GM12878 (cell line): ENCODE measurements at regions not wholly inside any gene's neighbourhood (a gene's known extent, or its start where the extent isn't known, plus 50 kb on each side); places are given as distances from the start of the nearest gene placed in this dataset.

Source experiments
- ATAC-seq: fragments of 200-7000 bp; cut with Tn5 transposase; 3 replicates; pipeline ENCODE4 v1.9.1; 2020; ENCODE audit warnings: mild to moderate bottlenecking, moderate library complexity
- BruUV-seq: library from RNA; stranded (reverse); fragments of 400-500 nt; replicated peaks from 2 replicates; lab custom pipeline; 2021; lab: Mats Ljungman, UMichigan
- CTCF ChIA-PET: fragments of 300-600 bp; sonication (Branson Sonifier 250); formaldehyde crosslinking; extraction: SDS; loops from one replicate; lab custom pipeline; 2021; ENCODE audit warnings: inconsistent platforms; lab: Yijun Ruan, JAX
- POLR2A ChIA-PET: fragments of 350-600 bp; formaldehyde crosslinking; extraction: SDS; loops from one replicate; lab custom pipeline; 2021; ENCODE audit warnings: inconsistent platforms; lab: Charles Lee
- RAD21 ChIA-PET: fragments of 300-600 bp; sonication (Branson Sonifier 250); formaldehyde crosslinking; loops from one replicate; lab custom pipeline; 2023; ENCODE audit warnings: antibody characterized with exemption; ENCODE audit not compliant: unreplicated experiment; lab: Charles Lee
- SMC1A ChIA-PET: fragments of 300-600 bp; sonication (Branson Sonifier 250); formaldehyde crosslinking; loops from one replicate; lab custom pipeline; 2023; ENCODE audit not compliant: unreplicated experiment, uncharacterized antibody; lab: Charles Lee
- DNase-seq: peaks from one replicate; pipeline ENCODE4 v3.0.0-alpha.2; 2011; ENCODE audit warnings: low read depth, low spot score
- FAIRE-seq: peaks from 3 replicates; lab custom pipeline; 2011; peaks lifted over from hg19 to GRCh38; lab: Jason Lieb, UNC
- H2AFZ ChIP-seq: 2 replicates; pipeline ENCODE4 v1.6.0; 2011; ENCODE audit warnings: low read depth, low read length, control low read depth; ENCODE audit not compliant: control insufficient read depth
- H3K27ac ChIP-seq: 2 replicates; pipeline ENCODE4 v1.5.1; 2011; ENCODE audit warnings: control low read depth; ENCODE audit not compliant: control insufficient read depth, insufficient read depth
- H3K27me3 ChIP-seq, 2 experiments: replicated peaks in 1 of 2; 2 replicates each; pipeline versions ENCODE4 v1.6.0 to v1.6.1; 2011; ENCODE audit warnings: low read length in 1 of 2; ENCODE audit not compliant: control insufficient read depth in 2 of 2, insufficient read depth in 2 of 2
- H3K36me3 ChIP-seq, 2 experiments: 2 replicates each; pipeline ENCODE4 v1.5.1; 2011; ENCODE audit warnings: low read length in 1 of 2; ENCODE audit not compliant: control insufficient read depth in 2 of 2, insufficient read depth in 2 of 2
- H3K4me1 ChIP-seq: 2 replicates; pipeline ENCODE4 v1.6.1; 2011; ENCODE audit warnings: mild to moderate bottlenecking, low read length, moderate library complexity, mixed read lengths; ENCODE audit not compliant: control insufficient read depth, insufficient read depth
- H3K4me2 ChIP-seq: 2 replicates; pipeline ENCODE4 v1.6.0; 2011; ENCODE audit warnings: control low read depth; ENCODE audit not compliant: control insufficient read depth, insufficient read depth
- H3K4me3 ChIP-seq: fragments of 200-600 bp; sonication (generic); 2 replicates; pipeline ENCODE4 v1.5.1; 2016
- H3K79me2 ChIP-seq: 2 replicates; pipeline ENCODE4 v1.6.0; 2011; ENCODE audit warnings: low read length; ENCODE audit not compliant: control insufficient read depth, insufficient read depth
- H3K9ac ChIP-seq: 2 replicates; pipeline ENCODE4 v1.8.0; 2011; ENCODE audit warnings: low read length, control low read depth, mixed read lengths; ENCODE audit not compliant: control insufficient read depth, insufficient read depth
- H3K9me3 ChIP-seq: replicated peaks from 3 replicates; pipeline ENCODE4 v1.5.1; 2011; ENCODE audit warnings: mild to moderate bottlenecking, low read length; ENCODE audit not compliant: control insufficient read depth, insufficient read depth
- H4K20me1 ChIP-seq: 2 replicates; pipeline ENCODE4 v1.6.0; 2011; ENCODE audit not compliant: control insufficient read depth, insufficient read depth
- BHLHE40 ChIP-seq, 2 experiments: fragments of 450-650 bp in 1 of 2; IDR thresholded peaks; 2 replicates each; pipeline ENCODE4 v1.6.1; 2011 to 2017; ENCODE audit warnings: low read depth in 2 of 2, borderline replicate concordance in 1 of 2, improper control_type of control experiment in 1 of 2, low read length in 1 of 2, mild to moderate bottlenecking in 1 of 2
- CEBPB ChIP-seq, 2 experiments: fragments of 150-350 bp in 1 of 2; IDR thresholded peaks; 2 replicates each; pipeline ENCODE4 v1.6.1; 2012 to 2014; ENCODE audit warnings: low read depth in 2 of 2, low read length in 2 of 2, borderline replicate concordance in 1 of 2, inconsistent platforms in 1 of 2
- CTCF ChIP-seq, 3 experiments: IDR thresholded peaks in 2 of 3; conservative IDR thresholded peaks in 1 of 3; 2 replicates each; pipeline ENCODE4 v1.5.1; 2011; ENCODE audit warnings: low read depth in 3 of 3, low read length in 3 of 3, mild to moderate bottlenecking in 3 of 3, control low read depth in 2 of 3, moderate library complexity in 2 of 3, inconsistent platforms in 1 of 3, mixed read lengths in 1 of 3; ENCODE audit not compliant: control insufficient read depth in 2 of 3, insufficient read depth in 1 of 3; ENCODE audit errors: extremely low read depth in 1 of 3
- EED ChIP-seq: sonication (generic); IDR thresholded peaks from 2 replicates; pipeline ENCODE4 v1.6.1; 2016; ENCODE audit warnings: antibody characterized with exemption, low read depth
- FOXK2 ChIP-seq: fragments of 450-650 bp; IDR thresholded peaks from 2 replicates; pipeline ENCODE4 v1.6.1; 2017; ENCODE audit warnings: mild to moderate bottlenecking, moderate library complexity
- IKZF2 ChIP-seq, 2 experiments: fragments of 450-650 bp; IDR thresholded peaks; 2 replicates each; pipeline ENCODE4 v1.6.1; 2017; ENCODE audit warnings: mild to moderate bottlenecking in 2 of 2, moderate library complexity in 2 of 2
- MTA2 ChIP-seq: fragments of 450-650 bp; IDR thresholded peaks from 2 replicates; pipeline ENCODE4 v1.6.1; 2016; ENCODE audit warnings: low read depth, mild to moderate bottlenecking, moderate library complexity
- NFIC ChIP-seq: IDR thresholded peaks from 2 replicates; pipeline ENCODE4 v1.6.1; 2012; ENCODE audit warnings: low read depth, mild to moderate bottlenecking, inconsistent platforms, low read length, moderate library complexity
- PAX5 ChIP-seq: IDR thresholded peaks from 2 replicates; pipeline ENCODE4 v1.6.1; 2011; ENCODE audit warnings: low read depth, low read length, borderline replicate concordance
- RELA ChIP-seq: fragments of 450-650 bp; IDR thresholded peaks from 2 replicates; pipeline ENCODE4 v1.8.0; 2014; ENCODE audit warnings: borderline replicate concordance; ENCODE audit not compliant: partially characterized antibody
- RELB ChIP-seq: fragments of 450-650 bp; IDR thresholded peaks from 2 replicates; pipeline ENCODE4 v1.6.1; 2017; ENCODE audit warnings: low read depth, mild to moderate bottlenecking, moderate library complexity
- RUNX3 ChIP-seq: IDR thresholded peaks from 2 replicates; pipeline ENCODE4 v1.6.1; 2012; ENCODE audit warnings: low read length, inconsistent platforms
- SPI1 ChIP-seq: IDR thresholded peaks from 2 replicates; pipeline ENCODE4 v1.6.1; 2011; ENCODE audit warnings: low read depth, mild to moderate bottlenecking, low read length, moderate library complexity, borderline replicate concordance; ENCODE audit not compliant: insufficient read depth
- TARDBP ChIP-seq: IDR thresholded peaks from 2 replicates; pipeline ENCODE4 v1.6.1; 2016; ENCODE audit warnings: borderline replicate concordance
- ZNF207 ChIP-seq: fragments of 450-650 bp; IDR thresholded peaks from 2 replicates; pipeline ENCODE4 v1.6.1; 2014; ENCODE audit warnings: antibody characterized with exemption, mild to moderate bottlenecking, borderline replicate concordance
- ZNF217 ChIP-seq: fragments of 450-650 bp; IDR thresholded peaks from 2 replicates; pipeline ENCODE4 v1.6.1; 2017; ENCODE audit warnings: antibody characterized with exemption, mild to moderate bottlenecking
- ZNF687 ChIP-seq: fragments of 450-650 bp; IDR thresholded peaks from 2 replicates; pipeline ENCODE4 v1.6.1; 2017; ENCODE audit warnings: mild to moderate bottlenecking, moderate library complexity
- WGBS: methylation state at CpG from one replicate; pipeline ENCODE4 v1.1.6; 2016; ENCODE audit warnings: low lambda C conversion rate; ENCODE audit not compliant: insufficient replicate concordance, insufficient coverage; ENCODE audit errors: missing lambda C conversion rate; 5-methylcytosine and 5-hydroxymethylcytosine counted together
- in situ Hi-C: fragments of 300-500 bp; cut with MboI; formaldehyde crosslinking; loops from 9 replicates; pipeline ENCODE4 v1.14.3; 2018; ENCODE audit warnings: mixed read lengths
- intact Hi-C: fragments of 100-400 bp; cut with micrococcal nuclease; formaldehyde crosslinking; loops from one replicate; pipeline ENCODE4 v1.14.2; 2022; ENCODE audit not compliant: unreplicated experiment

GRCh38 chr6:159098636-159099106, 53.9 kb upstream of the TAGAP start:
- Histone ChIP-seq H3K79me2 (no peaks in the 10 kb centered on the region), H3K4me1 (peaks cover 16% of the 10 kb centered on the region), H4K20me1 (no peaks in the 10 kb centered on the region), H3K4me2 (peak overlapping the region; percentile 21; the same call in 1 of the 2 replicates), H3K9ac (no peak overlapping the region), H3K36me3 (no peaks in the 10 kb centered on the region), H3K27ac (no peak overlapping the region), H2AFZ (peak overlapping the region; percentile 11), H3K4me3 (no peak overlapping the region), H3K9me3 (no peaks in the 10 kb centered on the region), H3K27me3 (no peaks in the 10 kb centered on the region)
- intact Hi-C loops (no loop called here), in situ Hi-C loops (no loop called here)
- ChIA-PET RAD21 (interaction anchor here (0.7 to 10.1 kb wide), 10 partner anchors 8 to 874 kb away, joined by 3 to 87 read pairs (median 3); partner anchors contain the start of gene TAGAP), CTCF (interaction anchor here (1.7 to 19.5 kb wide), 5 partner anchors 11 to 90 kb away, joined by 5 to 631 read pairs (median 8); partner anchors contain the start of gene TAGAP), POLR2A (interaction anchor here (1.0 to 2.7 kb wide), 3 partner anchors 9 to 54 kb away, joined by 3 to 17 read pairs (median 4); partner anchors contain the start of gene TAGAP), SMC1A (interaction anchor here (0.6 to 20.8 kb wide), 6 partner anchors 18 to 736 kb away, joined by 3 to 415 read pairs (median 6); partner anchors contain the start of gene TAGAP)
- 4% methylated on average over 14 of the region's 14 CpGs for WGBS
- FAIRE-seq (peak; percentile 56), ATAC-seq (peak; percentile 52), DNase-seq (no peak)
- BruUV-seq, result no TSS peak
- TF ChIP-seq ZNF217, result 0 out of 2 replicates have a peak, but pooled peaks have one; percentile 45
- no peak for TF ChIP-seq PAX5
- TF ChIP-seq TARDBP, result no peak
- TF ChIP-seq CTCF (IDR thresholded peaks at IDR 0.05 in 2 of 3, conservative IDR thresholded peaks at IDR 0.05 in 1 of 3; ENCODE audit: control insufficient read depth in 2 of 3, extremely low read depth in 1 of 3, insufficient read depth in 1 of 3, low read depth in 3 of 3, low read length in 3 of 3), result no peak
- TF ChIP-seq RELB, result peak; percentile 69
- TF ChIP-seq EED, result peak; percentile 80
- peak; percentile 39; the same call in 1 of the 2 replicates for TF ChIP-seq NFIC
- TF ChIP-seq MTA2, result peak; percentile 82
- TF ChIP-seq SPI1, result no peak
- peak in 1 of 2 experiments; percentile 46; a peak in 1 of 4 replicates for TF ChIP-seq BHLHE40 (IDR thresholded peaks at IDR 0.05; ENCODE audit: borderline replicate concordance in 1 of 2, low read depth in 2 of 2, low read length in 1 of 2)
- TF ChIP-seq ZNF207, result no peak
- TF ChIP-seq CEBPB (IDR thresholded peaks at IDR 0.05; ENCODE audit: borderline replicate concordance in 1 of 2, low read depth in 2 of 2, low read length in 2 of 2), result no peak
- peak; percentile 84 for TF ChIP-seq ZNF687
- peak; percentile 80 to 86 for TF ChIP-seq IKZF2 (IDR thresholded peaks at IDR 0.05)
- peak; percentile 40; the same call in 1 of the 2 replicates for TF ChIP-seq RUNX3
- peak; percentile 26 for TF ChIP-seq RELA
- TF ChIP-seq FOXK2, result peak; percentile 58
